ACHN (cell line): ENCODE measurements at regions not wholly inside any gene's neighbourhood (a gene's known extent, or its start where the extent isn't known, plus 50 kb on each side); places are given as distances from the start of the nearest gene placed in this dataset.

Experiments
- DNase-seq: peaks from one replicate; pipeline ENCODE4 v3.0.0-alpha.2; 2015
- in situ Hi-C: cut with HindIII; loops from 2 replicates; pipeline ENCODE4 v1.10.0; 2017; ENCODE audit warnings: low sequenced_read_pairs, low pct_ligation_motif_present, low pct_unique_long_range_greater_than_20kb

- DNase-seq: no peak
- in situ Hi-C loops: no loop called here
Observed at GRCh38 chr18:45553723-45554388, 61.4 kb upstream of the SLC14A2 start.

- no peak for DNase-seq
- in situ Hi-C loops: no loop called here
Observed at GRCh38 chr18:45554389-45554737, 60.9 kb upstream of the SLC14A2 start.

- no peak for DNase-seq
- in situ Hi-C loops: no loop called here
Observed at GRCh38 chr18:45556222-45556621, 59.1 kb upstream of the SLC14A2 start.

- in situ Hi-C loops: no loop called here
- DNase-seq: no peak
Observed at GRCh38 chr18:45557287-45557686, 58.0 kb upstream of the SLC14A2 start.

GRCh38 chr18:45557779-45558178 lies 57.5 kb upstream of the SLC14A2 start:
- DNase-seq: no peak
- in situ Hi-C loops: no loop called here

- no peak for DNase-seq
- in situ Hi-C loops: no loop called here
Observed at GRCh38 chr18:45559258-45559657, 56.0 kb upstream of the SLC14A2 start.

- DNase-seq: no peak
- in situ Hi-C loops: no loop called here
Observed at GRCh38 chr18:45560870-45561269, 54.4 kb upstream of the SLC14A2 start.

- in situ Hi-C loops: no loop called here
Observed at GRCh38 chr18:45562567-45563479, 52.5 kb upstream of the SLC14A2 start.

GRCh38 chr18:45565280-45565970 lies 49.9 kb upstream of the SLC14A2 start:
- in situ Hi-C loops: no loop called here
- DNase-seq: no peak

More at GRCh38 chr18:45562567-45563479, 52.5 kb upstream of the SLC14A2 start:
- DNase-seq: no peak
